ENCODE measurements at regions not wholly inside any gene's neighbourhood (a gene's known extent, or its start where the extent isn't known, plus 50 kb on each side); places are given as distances from the start of the nearest gene placed in this dataset.
A peak's percentile ranks its signal among the peaks of the same experiment; 100 is the strongest.

GRCh38 chrX:46268412-46268811, 276.8 kb downstream of the ZNF674 start:
- ATAC-seq (no peak), FAIRE-seq (no peak), DNase-seq (ENCODE audit: extremely low read depth in 1 of 4, low spot score in 3 of 4) (no peak)
- ChIA-PET POLR2A (no interaction called here), CTCF (ENCODE audit: low intra/inter-chr PET ratio) (no interaction called here)
- Histone ChIP-seq H2AFZ (ENCODE audit: low read depth, low read length) (no peak overlapping the region), H3K9me1 (ENCODE audit: control insufficient read depth, insufficient read depth, low read length) (no peaks in the 10 kb centered on the region), H3K4me1 (replicated peaks in 1 of 2; ENCODE audit: control insufficient read depth in 2 of 2, insufficient read depth in 2 of 2, low read length in 2 of 2) (no peaks in the 10 kb centered on the region), H3K27me3 (ENCODE audit: control insufficient read depth in 2 of 2, insufficient read depth in 2 of 2, low read length in 2 of 2) (no peaks in the 10 kb centered on the region), H3K9ac (ENCODE audit: insufficient read depth in 1 of 2, low read depth in 2 of 2, low read length in 2 of 2) (no peak overlapping the region), H3K9me3 (replicated peaks; ENCODE audit: control insufficient read depth, insufficient read depth, low read depth, low read length) (no peaks in the 10 kb centered on the region), H3K27ac (ENCODE audit: extremely low read depth, low read depth, low read length) (no peak overlapping the region), H3K4me3 (no peak overlapping the region), H3K4me2 (ENCODE audit: insufficient read depth, low read length) (no peak overlapping the region), H3K36me3 (ENCODE audit: control insufficient read depth, insufficient read depth, low read length) (no peaks in the 10 kb centered on the region), H4K20me1 (replicated peaks; ENCODE audit: control insufficient read depth, insufficient read depth, low read length) (no peaks in the 10 kb centered on the region), H3K79me2 (ENCODE audit: control insufficient read depth, insufficient read depth, low read length) (no peaks in the 10 kb centered on the region)
- TF ChIP-seq ZZZ3 (IDR thresholded peaks at IDR 0.05) (no peak), MITF (IDR thresholded peaks at IDR 0.05) (no peak), MAFG (tag; conservative IDR thresholded peaks at IDR 0.05) (peak; percentile 61), C11orf30 (IDR thresholded peaks at IDR 0.05; ENCODE audit: low read depth) (peak; percentile 11; the same call in 1 of the 2 replicates), MAFF (IDR thresholded peaks at IDR 0.05; ENCODE audit: low read length) (peak; percentile 14; the same call in 1 of the 2 replicates), ZNF146 (CRISPR knock-in tag; IDR thresholded peaks at IDR 0.05; ENCODE audit: unreplicated experiment) (no peak), ZNF316 (IDR thresholded peaks at IDR 0.05) (peak; percentile 25; the same call in 1 of the 2 replicates), HMGN3 (IDR thresholded peaks at IDR 0.05; ENCODE audit: borderline replicate concordance, extremely low read depth, insufficient read length, low read depth, low read length) (no peak), TBP (optimal IDR thresholded peaks at IDR 0.05; ENCODE audit: low read depth, low read length) (no peak)
- TF ChIP-seq, protein P1, sequence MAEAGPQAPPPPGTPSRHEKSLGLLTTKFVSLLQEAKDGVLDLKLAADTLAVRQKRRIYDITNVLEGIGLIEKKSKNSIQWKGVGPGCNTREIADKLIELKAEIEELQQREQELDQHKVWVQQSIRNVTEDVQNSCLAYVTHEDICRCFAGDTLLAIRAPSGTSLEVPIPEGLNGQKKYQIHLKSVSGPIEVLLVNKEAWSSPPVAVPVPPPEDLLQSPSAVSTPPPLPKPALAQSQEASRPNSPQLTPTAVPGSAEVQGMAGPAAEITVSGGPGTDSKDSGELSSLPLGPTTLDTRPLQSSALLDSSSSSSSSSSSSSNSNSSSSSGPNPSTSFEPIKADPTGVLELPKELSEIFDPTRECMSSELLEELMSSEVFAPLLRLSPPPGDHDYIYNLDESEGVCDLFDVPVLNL (CRISPR knock-in tag; IDR thresholded peaks at IDR 0.05; ENCODE audit: low read depth): no peak
- in situ Hi-C loops (cut with MboI): no loop called here
- intact Hi-C loops (cut with micrococcal nuclease): no loop called here
- 0% methylated on average over 1 of the region's 1 CpG for WGBS (ENCODE audit: insufficient coverage, low coverage, missing lambda C conversion rate)
- no TSS peak for BruUV-seq (replicated peaks)
